ENCODE measurements at regions not wholly inside any gene's neighbourhood (a gene's known extent, or its start where the extent isn't known, plus 50 kb on each side); places are given as distances from the start of the nearest gene placed in this dataset.

DNA sequence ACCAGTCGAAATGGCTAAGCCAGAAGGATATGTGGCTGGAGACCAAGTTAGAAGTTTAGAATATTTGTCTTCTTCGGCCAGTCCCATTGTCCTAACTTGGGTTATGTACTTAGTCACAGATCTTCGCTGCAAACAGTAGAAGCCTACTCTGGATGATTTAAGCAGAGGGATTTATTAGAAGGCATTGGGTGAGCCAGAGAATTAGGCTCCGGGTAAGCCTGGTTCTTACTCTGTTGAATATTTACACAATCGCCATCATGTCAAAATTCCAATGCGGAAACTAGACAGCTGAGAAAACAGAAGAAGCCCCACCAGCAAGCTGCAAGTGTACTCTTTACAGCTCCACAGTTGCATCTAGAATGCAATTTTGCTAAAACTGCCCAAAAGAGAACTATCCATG is 276.6 kb downstream of the CMPK2 start:
- TF ChIP-seq, protein P1, sequence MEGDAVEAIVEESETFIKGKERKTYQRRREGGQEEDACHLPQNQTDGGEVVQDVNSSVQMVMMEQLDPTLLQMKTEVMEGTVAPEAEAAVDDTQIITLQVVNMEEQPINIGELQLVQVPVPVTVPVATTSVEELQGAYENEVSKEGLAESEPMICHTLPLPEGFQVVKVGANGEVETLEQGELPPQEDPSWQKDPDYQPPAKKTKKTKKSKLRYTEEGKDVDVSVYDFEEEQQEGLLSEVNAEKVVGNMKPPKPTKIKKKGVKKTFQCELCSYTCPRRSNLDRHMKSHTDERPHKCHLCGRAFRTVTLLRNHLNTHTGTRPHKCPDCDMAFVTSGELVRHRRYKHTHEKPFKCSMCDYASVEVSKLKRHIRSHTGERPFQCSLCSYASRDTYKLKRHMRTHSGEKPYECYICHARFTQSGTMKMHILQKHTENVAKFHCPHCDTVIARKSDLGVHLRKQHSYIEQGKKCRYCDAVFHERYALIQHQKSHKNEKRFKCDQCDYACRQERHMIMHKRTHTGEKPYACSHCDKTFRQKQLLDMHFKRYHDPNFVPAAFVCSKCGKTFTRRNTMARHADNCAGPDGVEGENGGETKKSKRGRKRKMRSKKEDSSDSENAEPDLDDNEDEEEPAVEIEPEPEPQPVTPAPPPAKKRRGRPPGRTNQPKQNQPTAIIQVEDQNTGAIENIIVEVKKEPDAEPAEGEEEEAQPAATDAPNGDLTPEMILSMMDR (conservative IDR thresholded peaks at IDR 0.05): no peak
- TF ChIP-seq ZFX (IDR thresholded peaks at IDR 0.05): no peak
